ENCODE measurements at regions not wholly inside any gene's neighbourhood (a gene's known extent, or its start where the extent isn't known, plus 50 kb on each side); places are given as distances from the start of the nearest gene placed in this dataset.

- 71 to 75% methylated on average over 3 of the region's 3 CpGs for WGBS, 2 donors
- Histone ChIP-seq H3K4me3 (no peak overlapping the region), H3K27me3 (no peaks in the 10 kb centered on the region), H3K27ac (no peak overlapping the region), H3K9me3 (no peaks in the 10 kb centered on the region), H3K36me3 (ENCODE audit: low read depth, missing control alignments) (no peaks in the 10 kb centered on the region), H3K4me1 (no peaks in the 10 kb centered on the region)
- intact Hi-C loops (cut with DNase I; ENCODE audit: low total_unique reads) = no loop called here
- no peak for DNase-seq
- no peak for TF ChIP-seq POLR2A (IDR thresholded peaks at IDR 0.05)
- no peak for TF ChIP-seq CTCF (IDR thresholded peaks at IDR 0.05)
These were observed 143.1 kb downstream of the SLC41A2 start for GRCh38 chr12:104814944-104815343.

Small RNA genes in the stretch of these regions (small RNA-seq; reads per million reads assigned to genes)
- 0 reads per million in 2 donors for gene RF00019

Measured in testis (tissue), 2 donors.